ENCODE measurements at regions not wholly inside any gene's neighbourhood (a gene's known extent, or its start where the extent isn't known, plus 50 kb on each side); places are given as distances from the start of the nearest gene placed in this dataset.

DNA sequence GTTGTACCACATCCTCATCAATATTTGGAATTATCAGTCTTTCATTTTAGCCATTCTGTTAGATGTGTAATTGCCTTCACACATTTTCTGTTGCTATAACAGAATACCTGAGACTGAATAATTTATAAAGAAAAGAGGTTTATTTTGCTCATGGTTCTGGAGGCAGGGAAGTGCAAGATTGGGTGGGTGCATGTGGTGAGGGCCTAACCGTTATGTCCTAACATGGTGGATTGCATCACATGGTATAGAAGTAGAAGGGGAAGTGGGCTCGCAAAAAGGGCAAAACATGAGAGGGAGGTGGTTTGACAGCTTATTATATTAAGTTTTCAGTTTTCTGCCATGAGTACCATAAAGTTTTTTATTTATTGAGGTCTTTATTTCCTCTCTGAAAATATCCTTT is 452.0 kb downstream of the ARL4A start:
- no peak for TF ChIP-seq EP300 (IDR thresholded peaks at IDR 0.05)
- no peak for TF ChIP-seq POLR2AphosphoS5 (IDR thresholded peaks at IDR 0.05)
- TF ChIP-seq, protein P1, sequence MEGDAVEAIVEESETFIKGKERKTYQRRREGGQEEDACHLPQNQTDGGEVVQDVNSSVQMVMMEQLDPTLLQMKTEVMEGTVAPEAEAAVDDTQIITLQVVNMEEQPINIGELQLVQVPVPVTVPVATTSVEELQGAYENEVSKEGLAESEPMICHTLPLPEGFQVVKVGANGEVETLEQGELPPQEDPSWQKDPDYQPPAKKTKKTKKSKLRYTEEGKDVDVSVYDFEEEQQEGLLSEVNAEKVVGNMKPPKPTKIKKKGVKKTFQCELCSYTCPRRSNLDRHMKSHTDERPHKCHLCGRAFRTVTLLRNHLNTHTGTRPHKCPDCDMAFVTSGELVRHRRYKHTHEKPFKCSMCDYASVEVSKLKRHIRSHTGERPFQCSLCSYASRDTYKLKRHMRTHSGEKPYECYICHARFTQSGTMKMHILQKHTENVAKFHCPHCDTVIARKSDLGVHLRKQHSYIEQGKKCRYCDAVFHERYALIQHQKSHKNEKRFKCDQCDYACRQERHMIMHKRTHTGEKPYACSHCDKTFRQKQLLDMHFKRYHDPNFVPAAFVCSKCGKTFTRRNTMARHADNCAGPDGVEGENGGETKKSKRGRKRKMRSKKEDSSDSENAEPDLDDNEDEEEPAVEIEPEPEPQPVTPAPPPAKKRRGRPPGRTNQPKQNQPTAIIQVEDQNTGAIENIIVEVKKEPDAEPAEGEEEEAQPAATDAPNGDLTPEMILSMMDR (IDR thresholded peaks at IDR 0.05) = no peak
- TF ChIP-seq POLR2A (IDR thresholded peaks at IDR 0.05) = no peak

Measured in stomach (tissue), 4 donors.